ENCODE measurements at regions not wholly inside any gene's neighbourhood (a gene's known extent, or its start where the extent isn't known, plus 50 kb on each side); places are given as distances from the start of the nearest gene placed in this dataset.

DNA sequence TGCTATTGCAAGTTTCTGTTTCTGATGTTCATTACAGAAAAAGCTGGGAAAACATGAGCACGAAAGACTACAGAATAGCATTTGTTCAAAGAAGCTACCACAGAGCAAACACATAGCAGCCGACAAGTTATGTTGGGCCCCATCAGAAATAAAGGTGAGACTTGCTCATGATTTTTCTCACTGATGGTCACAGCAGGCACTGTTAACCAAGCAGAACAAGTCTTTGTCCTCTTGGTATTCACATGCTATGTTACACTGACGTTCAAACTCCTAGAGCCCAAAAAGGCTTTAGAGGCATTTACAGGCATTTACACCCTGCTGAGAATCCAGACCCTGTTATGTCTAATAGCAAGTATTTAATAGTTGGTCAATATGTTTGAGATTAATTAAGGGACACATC lies 235.0 kb upstream of the HNMT start:
- no peak overlapping the region for H3K27ac ChIP-seq (ENCODE audit: low read depth)
- H3K36me3 ChIP-seq (ENCODE audit: insufficient read depth) = no peaks in the 10 kb centered on the region
- H3K4me3 ChIP-seq (ENCODE audit: low read depth, low read length) = no peak overlapping the region
- H3K4me1 ChIP-seq (ENCODE audit: insufficient read depth) = no peaks in the 10 kb centered on the region
- DNase-seq (ENCODE audit: extremely low spot score) = no peak
- WGBS = 79% methylated on average over 3 of the region's 3 CpGs

DNA sequence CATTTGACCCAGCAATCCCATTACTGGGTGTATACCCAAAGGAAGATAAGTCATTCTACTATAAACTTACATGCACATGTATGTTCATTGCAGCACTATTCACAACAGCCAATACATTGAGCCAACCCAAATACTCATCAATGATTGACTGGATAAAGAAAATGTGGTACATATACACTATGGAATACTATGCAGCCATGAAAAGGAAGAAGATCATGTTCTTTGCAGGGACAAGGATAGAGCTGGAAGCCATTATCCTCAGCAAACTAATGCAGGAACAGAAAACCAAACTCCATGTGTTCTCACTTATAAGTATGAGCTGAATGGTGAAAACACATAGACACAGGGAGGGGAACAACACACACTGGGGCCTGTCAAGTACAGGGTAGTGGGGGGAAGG lies 226.7 kb upstream of the HNMT start:
- no peaks in the 10 kb centered on the region for H3K4me1 ChIP-seq (ENCODE audit: insufficient read depth)
- no peaks in the 10 kb centered on the region for H3K36me3 ChIP-seq (ENCODE audit: insufficient read depth)
- DNase-seq (ENCODE audit: extremely low spot score) = no peak
- H3K4me3 ChIP-seq (ENCODE audit: low read depth, low read length) = no peak overlapping the region
- no peak overlapping the region for H3K27ac ChIP-seq (ENCODE audit: low read depth)

DNA sequence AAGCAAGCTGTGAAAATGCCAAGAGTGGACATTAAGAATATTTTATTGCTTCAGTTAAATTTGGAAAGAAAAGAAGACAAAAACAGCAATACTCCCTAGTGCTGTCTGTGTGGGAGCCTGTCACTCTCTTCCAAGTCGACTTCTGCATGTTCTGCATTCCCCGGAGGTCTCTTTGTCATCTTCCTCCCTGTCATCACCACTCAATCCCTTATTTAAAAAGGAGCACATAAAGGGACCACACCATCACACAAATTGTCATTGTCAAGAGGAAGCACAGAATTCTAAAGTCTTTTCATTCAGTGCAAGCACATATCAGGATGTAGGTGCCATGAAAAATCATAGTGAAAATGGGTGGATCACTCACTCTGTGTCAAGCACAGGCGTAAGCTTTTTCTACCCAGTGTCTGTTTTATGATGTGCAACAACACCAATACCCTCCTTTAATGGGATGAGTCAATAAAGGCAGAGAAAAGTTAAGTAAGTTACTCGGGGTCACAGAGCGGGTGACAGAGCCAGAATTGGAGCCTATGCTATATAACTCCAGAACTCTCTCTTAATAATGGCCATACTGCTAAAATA lies 222.4 kb upstream of the HNMT start:
- H3K4me1 ChIP-seq (ENCODE audit: insufficient read depth) = no peaks in the 10 kb centered on the region
- H3K4me3 ChIP-seq (ENCODE audit: low read depth, low read length) = no peak overlapping the region
- no peak overlapping the region for H3K27ac ChIP-seq (ENCODE audit: low read depth)
- no peaks in the 10 kb centered on the region for H3K36me3 ChIP-seq (ENCODE audit: insufficient read depth)
- 70% methylated on average over 5 of the region's 5 CpGs for WGBS
- DNase-seq (ENCODE audit: extremely low spot score) = no peak

DNA sequence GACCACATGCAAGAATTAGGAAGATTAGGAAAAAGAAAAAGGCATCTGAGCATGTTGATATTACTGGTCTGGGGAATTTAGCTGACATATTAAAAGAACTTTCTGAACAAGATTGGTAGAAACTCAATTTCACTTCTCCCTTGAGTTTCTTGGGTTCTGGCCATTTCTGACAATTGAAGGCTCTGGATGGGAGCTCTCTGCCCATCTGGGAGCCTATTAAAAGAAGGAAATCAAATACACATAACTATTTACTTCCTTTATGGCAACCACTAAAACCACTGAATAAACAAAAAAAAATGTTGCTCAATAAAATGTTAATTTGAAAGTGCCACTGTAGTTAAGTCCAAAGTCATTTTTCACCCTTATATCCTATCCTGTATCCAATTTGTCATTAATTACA lies 216.8 kb upstream of the HNMT start:
- Histone ChIP-seq H3K4me1 (ENCODE audit: insufficient read depth) (no peaks in the 10 kb centered on the region), H3K27ac (ENCODE audit: low read depth) (no peak overlapping the region)
- DNase-seq (ENCODE audit: extremely low spot score) = no peak

DNA sequence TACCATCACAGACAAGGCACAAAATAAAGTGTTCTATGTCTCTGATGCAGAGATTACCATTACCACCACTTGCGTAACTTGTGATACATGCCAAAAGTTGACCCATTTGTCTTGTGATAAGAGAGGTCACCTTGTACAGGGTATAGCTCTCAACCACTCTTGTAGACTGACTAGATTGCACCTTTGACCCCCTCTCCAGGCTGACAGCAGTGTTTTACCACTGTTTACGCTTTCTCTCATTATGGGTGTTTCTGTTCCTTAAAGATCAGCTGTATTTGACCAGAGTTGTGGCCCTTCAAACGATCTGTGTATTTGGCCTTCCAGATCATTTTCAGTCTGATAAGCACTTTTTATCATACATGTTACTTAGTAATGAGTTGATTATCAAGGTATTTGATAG lies 215.7 kb upstream of the HNMT start:
- no peaks in the 10 kb centered on the region for H3K4me1 ChIP-seq (ENCODE audit: insufficient read depth)
- no peak overlapping the region for H3K27ac ChIP-seq (ENCODE audit: low read depth)
- no peak overlapping the region for H3K4me3 ChIP-seq (ENCODE audit: low read depth, low read length)
- no peak for DNase-seq (ENCODE audit: extremely low spot score)
- 72% methylated on average over 3 of the region's 3 CpGs for WGBS
- H3K36me3 ChIP-seq (ENCODE audit: insufficient read depth) = no peaks in the 10 kb centered on the region

More for the DNA sequence above, 216.8 kb upstream of the HNMT start:
- Histone ChIP-seq H3K36me3 (ENCODE audit: insufficient read depth) (no peaks in the 10 kb centered on the region), H3K4me3 (ENCODE audit: low read depth, low read length) (no peak overlapping the region)

DNA sequence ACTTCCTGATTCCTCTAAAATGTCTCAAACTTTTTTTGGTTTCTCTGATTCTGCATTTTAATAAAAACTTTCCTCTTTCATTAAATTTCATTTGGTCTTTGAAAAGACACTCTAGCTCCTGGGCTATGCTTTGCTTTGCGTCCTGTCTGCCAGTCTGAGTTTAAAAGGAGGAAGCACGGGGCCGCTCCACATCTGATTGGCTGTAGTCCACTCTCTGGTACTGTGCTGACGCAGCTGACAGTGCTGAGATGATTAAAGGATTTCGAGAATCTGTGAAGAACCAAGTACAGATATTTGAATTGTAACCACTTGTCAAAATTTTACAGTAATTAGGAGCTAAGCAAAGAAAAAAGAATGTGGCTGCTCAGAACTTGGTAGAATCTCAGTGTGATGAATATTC lies 199.6 kb upstream of the HNMT start:
- no peak overlapping the region for H3K27ac ChIP-seq (ENCODE audit: low read depth)
- WGBS = 21% methylated on average over 5 of the region's 5 CpGs
- no peak overlapping the region for H3K4me3 ChIP-seq (ENCODE audit: low read depth, low read length)
- no peaks in the 10 kb centered on the region for H3K4me1 ChIP-seq (ENCODE audit: insufficient read depth)
- H3K36me3 ChIP-seq (ENCODE audit: insufficient read depth) = no peaks in the 10 kb centered on the region
- no peak for DNase-seq (ENCODE audit: extremely low spot score)

DNA sequence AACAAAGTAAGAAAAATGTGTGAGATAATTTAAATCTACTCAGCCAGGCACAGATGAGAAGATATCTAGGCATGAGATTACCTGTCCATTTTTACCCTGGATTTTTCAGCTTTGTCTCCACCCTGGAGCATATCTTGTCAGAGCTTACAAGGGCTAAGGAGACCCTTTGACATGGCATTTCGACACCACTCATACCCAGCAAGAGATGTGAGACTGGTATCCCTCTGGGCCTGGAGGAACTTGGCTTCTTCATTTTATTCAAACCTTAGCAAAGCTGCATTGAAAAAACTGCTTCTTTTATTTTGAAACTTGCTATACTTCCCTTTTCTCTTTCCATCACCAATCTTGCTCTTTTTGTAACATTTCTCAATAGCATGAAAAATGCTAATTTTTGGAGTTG lies 194.9 kb upstream of the HNMT start:
- no peaks in the 10 kb centered on the region for H3K36me3 ChIP-seq (ENCODE audit: insufficient read depth)
- H3K4me1 ChIP-seq (ENCODE audit: insufficient read depth) = no peaks in the 10 kb centered on the region
- 58% methylated on average over 1 of the region's 1 CpG for WGBS
- no peak overlapping the region for H3K4me3 ChIP-seq (ENCODE audit: low read depth, low read length)
- DNase-seq (ENCODE audit: extremely low spot score) = no peak
- no peak overlapping the region for H3K27ac ChIP-seq (ENCODE audit: low read depth)

DNA sequence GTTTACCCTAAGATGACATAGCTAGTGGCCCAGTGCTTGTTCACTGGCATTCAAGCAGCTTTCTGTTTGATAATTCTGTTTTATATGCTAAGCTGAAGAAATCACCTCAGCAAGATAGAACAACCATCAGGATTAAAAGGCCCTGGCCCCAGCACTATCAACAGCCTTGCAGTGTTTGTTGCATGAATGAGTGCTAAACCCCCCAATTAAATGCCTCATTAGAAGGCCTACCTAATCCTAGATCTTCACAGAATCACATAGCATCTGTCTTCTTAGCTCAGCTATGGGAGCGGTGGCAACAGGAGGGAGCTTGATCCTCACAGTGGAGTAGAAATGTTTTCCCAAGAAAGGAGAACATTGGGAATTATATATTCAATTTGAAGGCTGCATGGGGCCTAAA lies 194.1 kb upstream of the HNMT start:
- Histone ChIP-seq H3K27ac (ENCODE audit: low read depth) (no peak overlapping the region), H3K4me1 (ENCODE audit: insufficient read depth) (no peaks in the 10 kb centered on the region), H3K36me3 (ENCODE audit: insufficient read depth) (no peaks in the 10 kb centered on the region), H3K4me3 (ENCODE audit: low read depth, low read length) (no peak overlapping the region)
- WGBS = 90% methylated on average over 1 of the region's 1 CpG
- DNase-seq (ENCODE audit: extremely low spot score) = no peak

DNA sequence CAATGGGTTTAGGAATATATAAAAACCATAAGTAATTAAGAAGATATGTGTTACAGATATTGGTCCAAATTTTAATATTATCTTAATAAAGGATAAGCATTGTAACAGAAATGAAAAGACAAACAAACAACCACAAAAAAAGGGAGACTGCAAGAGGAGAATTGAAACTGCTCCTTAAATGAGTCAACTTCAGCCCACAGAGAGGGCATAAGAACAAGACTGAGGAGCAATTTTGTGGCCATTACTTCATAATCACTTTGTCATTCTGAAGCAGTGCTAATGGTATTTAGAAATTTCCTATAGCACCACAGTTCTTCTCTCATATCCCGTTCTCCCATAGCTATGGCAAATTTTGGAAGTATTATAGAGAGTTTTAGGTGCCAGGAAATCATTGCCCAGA lies 193.2 kb upstream of the HNMT start:
- Histone ChIP-seq H3K4me3 (ENCODE audit: low read depth, low read length) (no peak overlapping the region), H3K36me3 (ENCODE audit: insufficient read depth) (no peaks in the 10 kb centered on the region), H3K4me1 (ENCODE audit: insufficient read depth) (no peaks in the 10 kb centered on the region), H3K27ac (ENCODE audit: low read depth) (no peak overlapping the region)
- WGBS = 85% methylated on average over 1 of the region's 1 CpG
- DNase-seq (ENCODE audit: extremely low spot score) = no peak

DNA sequence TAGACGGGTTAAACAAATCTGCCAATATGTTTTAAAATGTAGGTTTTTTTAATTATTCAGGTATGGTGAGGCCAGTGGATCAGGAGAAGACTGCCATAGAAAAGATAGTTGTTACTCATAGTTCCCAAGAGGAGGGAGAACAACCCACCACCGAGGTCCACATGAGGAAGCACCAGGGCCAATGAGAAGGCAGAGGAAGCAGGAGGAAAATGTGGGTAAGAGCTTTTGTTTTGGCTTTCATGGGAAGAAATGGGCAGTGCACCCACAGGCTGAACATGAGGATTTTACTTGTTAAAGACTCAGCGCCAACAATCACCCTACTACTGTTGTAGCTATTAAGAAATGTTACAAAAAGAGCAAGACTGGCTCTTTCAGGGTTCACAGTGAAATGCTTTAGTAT lies 191.8 kb upstream of the HNMT start:
- 83% methylated on average over 3 of the region's 3 CpGs for WGBS
- no peak for DNase-seq (ENCODE audit: extremely low spot score)
- Histone ChIP-seq H3K36me3 (ENCODE audit: insufficient read depth) (no peaks in the 10 kb centered on the region), H3K4me1 (ENCODE audit: insufficient read depth) (no peaks in the 10 kb centered on the region), H3K4me3 (ENCODE audit: low read depth, low read length) (no peak overlapping the region), H3K27ac (ENCODE audit: low read depth) (no peak overlapping the region)

DNA sequence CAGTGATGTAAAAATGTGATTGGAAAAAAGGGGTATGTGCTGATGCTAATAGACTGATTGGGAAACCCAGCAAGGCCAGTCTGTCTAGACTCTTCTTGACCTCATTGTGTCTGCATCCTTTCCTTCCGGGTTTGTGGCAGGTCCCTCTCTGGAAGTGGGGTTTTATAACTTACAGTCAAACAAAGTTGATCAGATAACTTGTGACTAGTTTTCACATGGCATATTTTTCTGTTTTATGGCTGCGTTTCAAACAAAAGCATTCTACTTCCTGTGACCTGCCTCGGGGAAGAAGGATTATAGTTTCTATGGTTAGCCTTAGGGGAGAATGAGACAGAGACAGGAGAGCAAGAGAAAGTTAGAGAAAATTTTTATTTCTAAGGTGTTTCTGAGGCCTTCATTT lies 188.7 kb upstream of the HNMT start:
- Histone ChIP-seq H3K27ac (ENCODE audit: low read depth) (no peak overlapping the region), H3K4me3 (ENCODE audit: low read depth, low read length) (no peak overlapping the region), H3K4me1 (ENCODE audit: insufficient read depth) (no peaks in the 10 kb centered on the region), H3K36me3 (ENCODE audit: insufficient read depth) (no peaks in the 10 kb centered on the region)
- peak; percentile 17 for DNase-seq (ENCODE audit: extremely low spot score)
- 33% methylated on average over 3 of the region's 3 CpGs for WGBS

DNA sequence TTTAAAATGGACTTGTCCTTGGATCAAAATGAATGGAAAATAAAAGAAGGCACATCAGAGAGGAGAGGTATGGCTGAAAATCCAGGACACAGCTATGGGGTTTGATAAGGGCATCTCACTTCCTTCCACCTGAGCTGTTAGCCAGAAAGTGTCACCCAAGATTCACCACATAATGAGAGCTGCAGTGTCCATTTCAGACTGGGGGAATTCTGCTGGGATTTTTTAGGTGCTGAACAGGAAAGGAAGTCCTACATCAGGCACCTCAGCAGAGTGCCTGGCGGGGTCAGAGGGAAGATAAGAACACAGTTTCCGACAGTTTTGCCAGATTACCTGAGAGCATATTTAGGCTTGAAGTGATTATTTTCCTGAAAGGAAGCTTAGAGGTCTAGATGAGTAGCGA lies 187.6 kb upstream of the HNMT start:
- Histone ChIP-seq H3K4me3 (ENCODE audit: low read depth, low read length) (no peak overlapping the region), H3K36me3 (ENCODE audit: insufficient read depth) (no peaks in the 10 kb centered on the region), H3K27ac (ENCODE audit: low read depth) (no peak overlapping the region), H3K4me1 (ENCODE audit: insufficient read depth) (no peaks in the 10 kb centered on the region)
- no peak for DNase-seq (ENCODE audit: extremely low spot score)
- WGBS = 72% methylated on average over 3 of the region's 3 CpGs

DNA sequence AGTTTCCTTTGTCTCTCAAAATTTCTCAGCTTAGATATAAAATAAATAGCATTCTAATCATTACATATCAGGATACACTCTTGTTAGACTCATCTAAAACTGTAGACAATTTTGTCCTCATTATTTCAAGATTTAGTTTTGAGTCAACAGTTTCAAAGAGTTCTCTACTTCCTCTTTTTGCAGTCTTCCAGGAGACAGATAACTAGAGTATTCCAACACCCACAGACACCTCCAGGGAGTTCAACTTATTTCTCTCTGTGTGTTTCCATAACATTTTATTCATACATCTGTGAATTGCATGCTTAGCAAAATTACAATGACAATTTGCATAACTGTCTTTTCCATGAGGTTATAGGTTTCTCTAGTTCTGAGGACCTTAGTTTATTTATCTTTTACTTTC lies 166.6 kb upstream of the HNMT start:
- H3K4me1 ChIP-seq (ENCODE audit: insufficient read depth) = no peaks in the 10 kb centered on the region
- H3K4me3 ChIP-seq (ENCODE audit: low read depth, low read length) = no peak overlapping the region
- no peak for DNase-seq (ENCODE audit: extremely low spot score)
- H3K36me3 ChIP-seq (ENCODE audit: insufficient read depth) = no peaks in the 10 kb centered on the region
- H3K27ac ChIP-seq (ENCODE audit: low read depth) = no peak overlapping the region

DNA sequence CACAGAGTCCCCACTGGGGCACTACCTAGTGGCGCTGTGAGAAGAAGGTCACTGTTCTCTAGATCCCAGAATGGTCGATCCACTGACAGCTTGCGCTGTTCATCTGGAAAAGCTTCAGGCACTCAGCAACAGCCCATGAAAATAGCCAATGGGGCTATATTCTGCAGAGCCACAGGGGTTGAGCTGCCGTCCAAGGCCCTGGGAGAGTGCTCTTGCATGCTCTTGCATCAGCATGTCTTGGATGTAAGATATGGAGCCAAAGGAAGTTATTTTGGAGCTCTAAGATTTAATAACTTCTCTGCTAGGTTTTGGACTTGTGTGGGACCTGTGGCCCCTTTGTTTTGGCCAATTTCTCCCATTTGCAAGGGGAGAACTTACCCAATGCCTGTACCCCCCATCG lies 164.7 kb upstream of the HNMT start:
- 86% methylated on average over 5 of the region's 5 CpGs for WGBS
- Histone ChIP-seq H3K4me3 (ENCODE audit: low read depth, low read length) (no peak overlapping the region), H3K27ac (ENCODE audit: low read depth) (no peak overlapping the region), H3K36me3 (ENCODE audit: insufficient read depth) (no peaks in the 10 kb centered on the region), H3K4me1 (ENCODE audit: insufficient read depth) (no peaks in the 10 kb centered on the region)
- DNase-seq (ENCODE audit: extremely low spot score) = no peak

DNA sequence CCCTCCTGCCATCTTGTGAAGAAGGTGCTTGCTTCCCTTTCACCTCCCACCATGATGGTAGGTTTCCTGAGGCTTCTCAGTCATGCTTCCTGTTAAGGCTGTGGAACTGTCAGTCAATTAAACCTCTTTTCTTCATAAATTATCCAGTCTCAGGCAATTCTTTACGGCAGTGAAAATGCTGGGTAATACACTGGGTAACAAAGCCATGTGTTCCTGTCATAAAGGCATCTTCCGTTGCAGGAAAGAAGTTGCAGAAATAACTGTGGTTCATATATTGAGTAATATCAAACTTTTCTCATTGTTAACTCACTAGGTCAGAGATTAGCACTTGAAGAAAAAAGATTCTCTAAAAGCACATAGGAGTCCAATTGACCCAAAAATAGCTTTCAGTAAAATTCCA lies 163.9 kb upstream of the HNMT start:
- WGBS = 81% methylated on average over 2 of the region's 2 CpGs
- no peaks in the 10 kb centered on the region for H3K36me3 ChIP-seq (ENCODE audit: insufficient read depth)

More for the DNA sequence above, 163.9 kb upstream of the HNMT start:
- Histone ChIP-seq H3K27ac (ENCODE audit: low read depth) (no peak overlapping the region), H3K4me1 (ENCODE audit: insufficient read depth) (no peaks in the 10 kb centered on the region), H3K4me3 (ENCODE audit: low read depth, low read length) (no peak overlapping the region)
- no peak for DNase-seq (ENCODE audit: extremely low spot score)
